Panc1 (cell line): ENCODE measurements at regions not wholly inside any gene's neighbourhood (a gene's known extent, or its start where the extent isn't known, plus 50 kb on each side); places are given as distances from the start of the nearest gene placed in this dataset.
"Not testable (repeated sequence)": the region's sequence is repeated elsewhere in the genome, so short reads cannot be mapped to it uniquely, and the experiment has no call there.

ENCODE experiments used
- CTCF ChIP-seq: fragments of 450-650 bp; IDR thresholded peaks from 2 replicates; pipeline ENCODE4 v1.5.1; 2017; ENCODE audit warnings: mild to moderate bottlenecking
- POLR2AphosphoS5 ChIP-seq: IDR thresholded peaks from 2 replicates; pipeline ENCODE4 v1.6.1; 2012; ENCODE audit warnings: mild to moderate bottlenecking, low read depth, low read length, moderate library complexity
- SIN3A ChIP-seq: IDR thresholded peaks from 2 replicates; pipeline ENCODE4 v1.6.1; 2012; ENCODE audit warnings: low read depth, mild to moderate bottlenecking, low read length, moderate library complexity, borderline replicate concordance; ENCODE audit not compliant: insufficient read depth
- TCF7L2 ChIP-seq: IDR thresholded peaks from 2 replicates; pipeline ENCODE4 v1.6.1; 2011; ENCODE audit warnings: mild to moderate bottlenecking, low read depth, low read length, inconsistent platforms

GRCh38 chr20:30378721-30379120 is 878.7 kb upstream of the DEFB115 start:
- not testable (repeated sequence) for TF ChIP-seq CTCF, POLR2AphosphoS5, SIN3A, TCF7L2
